ENCODE measurements at regions not wholly inside any gene's neighbourhood (a gene's known extent, or its start where the extent isn't known, plus 50 kb on each side); places are given as distances from the start of the nearest gene placed in this dataset.

- no peaks in the 10 kb centered on the region for H3K4me1 Mint-ChIP-seq
- H3K4me3 Mint-ChIP-seq: no peak overlapping the region
- no peaks in the 10 kb centered on the region for H3K9me3 Mint-ChIP-seq
- no peaks in the 10 kb centered on the region for H3K36me3 Mint-ChIP-seq (ENCODE audit: low read depth)
- no peaks in the 10 kb centered on the region for H3K27me3 Mint-ChIP-seq (ENCODE audit: low read depth)
- H3K27ac Mint-ChIP-seq: no peak overlapping the region
- TF ChIP-seq CTCF (IDR thresholded peaks at IDR 0.05; ENCODE audit: unreplicated experiment in 3 of 3): no peak
Measured at GRCh38 chr14:82490397-82490796, 956.7 kb upstream of the SEL1L start.

- Mint-ChIP-seq H3K4me3 (no peak overlapping the region), H3K4me1 (no peaks in the 10 kb centered on the region), H3K9me3 (no peaks in the 10 kb centered on the region), H3K27me3 (ENCODE audit: low read depth) (no peaks in the 10 kb centered on the region), H3K27ac (no peak overlapping the region), H3K36me3 (ENCODE audit: low read depth) (no peaks in the 10 kb centered on the region)
- TF ChIP-seq CTCF (IDR thresholded peaks at IDR 0.05; ENCODE audit: unreplicated experiment in 3 of 3): no peak
Measured at GRCh38 chr14:82492157-82492556, 958.5 kb upstream of the SEL1L start.

- no peak for TF ChIP-seq CTCF (IDR thresholded peaks at IDR 0.05; ENCODE audit: unreplicated experiment in 3 of 3)
- H3K27ac Mint-ChIP-seq: no peak overlapping the region
- no peaks in the 10 kb centered on the region for H3K27me3 Mint-ChIP-seq (ENCODE audit: low read depth)
Measured at GRCh38 chr14:82500222-82500621, 966.6 kb upstream of the SEL1L start.

GRCh38 chr14:82501554-82501953, 967.9 kb upstream of the SEL1L start:
- Mint-ChIP-seq H3K27ac (no peak overlapping the region), H3K36me3 (ENCODE audit: low read depth) (no peaks in the 10 kb centered on the region)

More at GRCh38 chr14:82500222-82500621, 966.6 kb upstream of the SEL1L start:
- H3K9me3 Mint-ChIP-seq: no peaks in the 10 kb centered on the region
- no peak overlapping the region for H3K4me3 Mint-ChIP-seq
- H3K4me1 Mint-ChIP-seq: no peaks in the 10 kb centered on the region
- no peaks in the 10 kb centered on the region for H3K36me3 Mint-ChIP-seq (ENCODE audit: low read depth)

GRCh38 chr14:82502043-82502442, 968.4 kb upstream of the SEL1L start:
- Mint-ChIP-seq H3K36me3 (ENCODE audit: low read depth) (no peaks in the 10 kb centered on the region), H3K27me3 (ENCODE audit: low read depth) (no peaks in the 10 kb centered on the region), H3K9me3 (no peaks in the 10 kb centered on the region), H3K4me1 (no peaks in the 10 kb centered on the region), H3K4me3 (no peak overlapping the region), H3K27ac (no peak overlapping the region)
- no peak for TF ChIP-seq CTCF (IDR thresholded peaks at IDR 0.05; ENCODE audit: unreplicated experiment in 3 of 3)

More at GRCh38 chr14:82501554-82501953, 967.9 kb upstream of the SEL1L start:
- Mint-ChIP-seq H3K27me3 (ENCODE audit: low read depth) (no peaks in the 10 kb centered on the region), H3K9me3 (no peaks in the 10 kb centered on the region), H3K4me3 (no peak overlapping the region), H3K4me1 (no peaks in the 10 kb centered on the region)
- TF ChIP-seq CTCF (IDR thresholded peaks at IDR 0.05; ENCODE audit: unreplicated experiment in 3 of 3): no peak

- no peak overlapping the region for H3K27ac Mint-ChIP-seq
- H3K36me3 Mint-ChIP-seq (ENCODE audit: low read depth): no peaks in the 10 kb centered on the region
- H3K27me3 Mint-ChIP-seq (ENCODE audit: low read depth): no peaks in the 10 kb centered on the region
- H3K4me3 Mint-ChIP-seq: no peak overlapping the region
- peaks cover 4% of the 10 kb centered on the region for H3K9me3 Mint-ChIP-seq
- no peak for TF ChIP-seq CTCF (IDR thresholded peaks at IDR 0.05; ENCODE audit: unreplicated experiment in 3 of 3)
- H3K4me1 Mint-ChIP-seq: no peaks in the 10 kb centered on the region
Measured at GRCh38 chr14:82504894-82505293, 971.2 kb upstream of the SEL1L start.
